ENCODE measurements at regions not wholly inside any gene's neighbourhood (a gene's known extent, or its start where the extent isn't known, plus 50 kb on each side); places are given as distances from the start of the nearest gene placed in this dataset.

- CTCF ChIA-PET, result no interaction called here
- TF ChIP-seq, protein P1, sequence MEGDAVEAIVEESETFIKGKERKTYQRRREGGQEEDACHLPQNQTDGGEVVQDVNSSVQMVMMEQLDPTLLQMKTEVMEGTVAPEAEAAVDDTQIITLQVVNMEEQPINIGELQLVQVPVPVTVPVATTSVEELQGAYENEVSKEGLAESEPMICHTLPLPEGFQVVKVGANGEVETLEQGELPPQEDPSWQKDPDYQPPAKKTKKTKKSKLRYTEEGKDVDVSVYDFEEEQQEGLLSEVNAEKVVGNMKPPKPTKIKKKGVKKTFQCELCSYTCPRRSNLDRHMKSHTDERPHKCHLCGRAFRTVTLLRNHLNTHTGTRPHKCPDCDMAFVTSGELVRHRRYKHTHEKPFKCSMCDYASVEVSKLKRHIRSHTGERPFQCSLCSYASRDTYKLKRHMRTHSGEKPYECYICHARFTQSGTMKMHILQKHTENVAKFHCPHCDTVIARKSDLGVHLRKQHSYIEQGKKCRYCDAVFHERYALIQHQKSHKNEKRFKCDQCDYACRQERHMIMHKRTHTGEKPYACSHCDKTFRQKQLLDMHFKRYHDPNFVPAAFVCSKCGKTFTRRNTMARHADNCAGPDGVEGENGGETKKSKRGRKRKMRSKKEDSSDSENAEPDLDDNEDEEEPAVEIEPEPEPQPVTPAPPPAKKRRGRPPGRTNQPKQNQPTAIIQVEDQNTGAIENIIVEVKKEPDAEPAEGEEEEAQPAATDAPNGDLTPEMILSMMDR (IDR thresholded peaks at IDR 0.05), result no peak
- no peak overlapping the region for H3K4me3 Mint-ChIP-seq
- no peaks in the 10 kb centered on the region for H3K4me1 Mint-ChIP-seq (ENCODE audit: low read depth)
- H3K9me3 Mint-ChIP-seq, result peaks cover 5% of the 10 kb centered on the region
- POLR2A ChIA-PET, result no interaction called here
- no peak overlapping the region for H3K27ac Mint-ChIP-seq
- no peaks in the 10 kb centered on the region for H3K36me3 Mint-ChIP-seq (ENCODE audit: low read depth)
- no peaks in the 10 kb centered on the region for H3K27me3 Mint-ChIP-seq
- intact Hi-C loops (cut with micrococcal nuclease), result no loop called here
- ATAC-seq (no peak), DNase-seq (no peak)
Measured at GRCh38 chr4:96936886-96937285, 1097.0 kb downstream of the PDHA2 start.

GRCh38 chr4:96946552-96946951 lies 1106.7 kb downstream of the PDHA2 start:
- H3K36me3 Mint-ChIP-seq (ENCODE audit: low read depth), result no peaks in the 10 kb centered on the region
- DNase-seq (no peak), ATAC-seq (no peak)
- no peak overlapping the region for H3K27ac Mint-ChIP-seq
- no peaks in the 10 kb centered on the region for H3K4me1 Mint-ChIP-seq (ENCODE audit: low read depth)
- POLR2A ChIA-PET, result no interaction called here
- CTCF ChIA-PET, result no interaction called here
- H3K27me3 Mint-ChIP-seq, result no peaks in the 10 kb centered on the region
- intact Hi-C loops (cut with micrococcal nuclease), result no loop called here
- TF ChIP-seq, protein P1 (IDR thresholded peaks at IDR 0.05), result no peak
- H3K4me3 Mint-ChIP-seq, result no peak overlapping the region
- H3K9me3 Mint-ChIP-seq, result peaks cover 7% of the 10 kb centered on the region

DNA sequence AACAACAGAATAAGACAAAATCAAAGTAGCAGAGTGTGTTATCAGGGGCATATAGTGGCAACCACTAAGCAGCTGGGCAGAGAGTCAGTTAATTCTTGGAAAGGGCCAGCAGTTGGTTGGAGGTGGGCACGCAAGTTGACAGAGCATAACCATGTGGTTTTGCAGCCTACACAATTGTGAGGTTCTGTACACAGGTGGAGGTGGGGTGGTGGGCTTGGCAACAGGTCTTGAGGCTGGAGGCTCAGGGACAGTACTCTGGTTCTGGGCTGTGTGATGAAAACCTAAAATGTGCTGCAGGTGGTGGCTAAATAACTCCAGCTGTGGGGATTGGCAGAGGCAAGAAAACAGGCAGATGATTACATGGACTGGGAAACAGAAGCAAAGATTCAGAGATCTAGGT lies 1112.7 kb downstream of the PDHA2 start:
- TF ChIP-seq, protein P1 (IDR thresholded peaks at IDR 0.05), result no peak
- Mint-ChIP-seq H3K36me3 (ENCODE audit: low read depth) (no peaks in the 10 kb centered on the region), H3K27me3 (no peaks in the 10 kb centered on the region), H3K9me3 (peaks cover 6% of the 10 kb centered on the region), H3K4me1 (ENCODE audit: low read depth) (no peaks in the 10 kb centered on the region), H3K27ac (no peak overlapping the region), H3K4me3 (no peak overlapping the region)
- ChIA-PET CTCF (no interaction called here), POLR2A (no interaction called here)
- intact Hi-C loops (cut with micrococcal nuclease), result no loop called here
- ATAC-seq (no peak), DNase-seq (no peak)

DNA sequence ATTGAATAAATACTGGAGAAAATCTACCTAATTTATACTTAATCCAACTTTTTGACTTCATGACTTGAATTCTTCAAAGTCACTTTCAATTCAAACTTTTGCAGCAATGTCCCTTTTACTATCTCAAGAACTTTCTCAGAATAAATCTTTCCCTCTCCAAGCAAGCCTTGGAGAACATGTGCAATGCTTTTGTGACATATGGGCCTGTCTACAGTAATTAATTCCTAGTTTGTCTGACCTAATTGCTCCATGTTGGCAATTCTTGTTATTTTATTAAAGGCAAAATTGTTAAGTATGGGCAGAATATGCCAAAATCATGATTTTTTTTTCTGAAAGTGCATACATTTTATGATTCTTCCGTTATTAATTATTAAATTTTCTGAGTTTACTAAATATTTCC lies 1115.3 kb downstream of the PDHA2 start:
- no peaks in the 10 kb centered on the region for H3K27me3 Mint-ChIP-seq
- CTCF ChIA-PET, result no interaction called here
- no peak overlapping the region for H3K4me3 Mint-ChIP-seq
- no peak for DNase-seq
- no peaks in the 10 kb centered on the region for H3K4me1 Mint-ChIP-seq (ENCODE audit: low read depth)
- H3K36me3 Mint-ChIP-seq (ENCODE audit: low read depth), result no peaks in the 10 kb centered on the region
- TF ChIP-seq, protein P1 (IDR thresholded peaks at IDR 0.05), result no peak
- H3K9me3 Mint-ChIP-seq, result peaks cover 4% of the 10 kb centered on the region
- ATAC-seq, result no peak
- intact Hi-C loops (cut with micrococcal nuclease), result no loop called here
- POLR2A ChIA-PET, result no interaction called here
- H3K27ac Mint-ChIP-seq, result no peak overlapping the region

- no peak overlapping the region for H3K4me3 Mint-ChIP-seq
- no peak for DNase-seq
- CTCF ChIA-PET, result no interaction called here
- no peaks in the 10 kb centered on the region for H3K27me3 Mint-ChIP-seq
- H3K4me1 Mint-ChIP-seq (ENCODE audit: low read depth), result no peaks in the 10 kb centered on the region
- no peaks in the 10 kb centered on the region for H3K36me3 Mint-ChIP-seq (ENCODE audit: low read depth)
- TF ChIP-seq, protein P1 (IDR thresholded peaks at IDR 0.05), result no peak
- peaks cover 4% of the 10 kb centered on the region for H3K9me3 Mint-ChIP-seq
- ATAC-seq, result no peak
- POLR2A ChIA-PET, result no interaction called here
- intact Hi-C loops (cut with micrococcal nuclease), result no loop called here
- H3K27ac Mint-ChIP-seq, result no peak overlapping the region
Measured at GRCh38 chr4:96955691-96956090, 1115.8 kb downstream of the PDHA2 start.
